GM18505 (cell line): ENCODE measurements at regions not wholly inside any gene's neighbourhood (a gene's known extent, or its start where the extent isn't known, plus 50 kb on each side); places are given as distances from the start of the nearest gene placed in this dataset.

Experiments used
- ATAC-seq: cut with Tn5 transposase; IDR thresholded peaks from one replicate; pipeline ENCODE4 v1.9.1; 2021; ENCODE audit not compliant: unreplicated experiment
- POLR2A ChIP-seq: IDR thresholded peaks from 4 replicates; pipeline ENCODE4 v1.6.1; 2011; ENCODE audit warnings: borderline replicate concordance; ENCODE audit not compliant: insufficient read depth, insufficient read length; ENCODE audit errors: extremely low read depth

GRCh38 chr13:39132286-39133230 lies 94.3 kb downstream of the NHLRC3 start:
- TF ChIP-seq POLR2A: no peak
- ATAC-seq: no peak

GRCh38 chr13:39133781-39134180 lies 95.5 kb downstream of the NHLRC3 start:
- no peak for ATAC-seq
- no peak for TF ChIP-seq POLR2A

GRCh38 chr13:39134574-39134973 lies 96.3 kb downstream of the NHLRC3 start:
- ATAC-seq: no peak
- no peak for TF ChIP-seq POLR2A

- ATAC-seq: no peak
- no peak for TF ChIP-seq POLR2A
Observed at GRCh38 chr13:39144391-39144790, 106.1 kb downstream of the NHLRC3 start.

GRCh38 chr13:39144941-39145533 lies 106.8 kb downstream of the NHLRC3 start:
- no peak for TF ChIP-seq POLR2A
- ATAC-seq: no peak

- ATAC-seq: no peak
- no peak for TF ChIP-seq POLR2A
Observed at GRCh38 chr13:39148513-39148961, 110.3 kb downstream of the NHLRC3 start.

GRCh38 chr13:39149896-39150295 lies 111.6 kb downstream of the NHLRC3 start:
- ATAC-seq: no peak
- no peak for TF ChIP-seq POLR2A

- no peak for TF ChIP-seq POLR2A
- ATAC-seq: no peak
Observed at GRCh38 chr13:39154041-39154440, 115.8 kb downstream of the NHLRC3 start.

GRCh38 chr13:39159393-39159792 lies 121.1 kb downstream of the NHLRC3 start:
- no peak for ATAC-seq
- no peak for TF ChIP-seq POLR2A

GRCh38 chr13:39159846-39160370 lies 121.7 kb downstream of the NHLRC3 start:
- ATAC-seq: no peak
- no peak for TF ChIP-seq POLR2A

GRCh38 chr13:39167018-39167417 lies 128.8 kb downstream of the NHLRC3 start:
- no peak for ATAC-seq
- TF ChIP-seq POLR2A: no peak

GRCh38 chr13:39170711-39171110 lies 132.5 kb downstream of the NHLRC3 start:
- TF ChIP-seq POLR2A: no peak
- no peak for ATAC-seq

- no peak for ATAC-seq
- no peak for TF ChIP-seq POLR2A
Observed at GRCh38 chr13:39185326-39185725, 147.1 kb downstream of the NHLRC3 start.

GRCh38 chr13:39186205-39186875 lies 148.1 kb downstream of the NHLRC3 start:
- no peak for TF ChIP-seq POLR2A
- ATAC-seq: no peak

GRCh38 chr13:39189778-39190177 lies 151.5 kb downstream of the NHLRC3 start:
- ATAC-seq: no peak
- no peak for TF ChIP-seq POLR2A
